ENCODE measurements at regions not wholly inside any gene's neighbourhood (a gene's known extent, or its start where the extent isn't known, plus 50 kb on each side); places are given as distances from the start of the nearest gene placed in this dataset.

GRCh38 chr2:217698691-217699090 lies 304.1 kb downstream of the TNS1 start:
- DNase-seq (ENCODE audit: insufficient read length, low spot score) (no peak), FAIRE-seq (no peak)
- TF ChIP-seq POU2F2 (IDR thresholded peaks at IDR 0.05; ENCODE audit: low read depth, low read length), result no peak
- no peak for TF ChIP-seq POLR2A (IDR thresholded peaks at IDR 0.05; ENCODE audit: low read depth, low read length)
- TF ChIP-seq TAF1 (IDR thresholded peaks at IDR 0.05; ENCODE audit: low read depth, low read length), result no peak
- no peak for TF ChIP-seq SPI1 (IDR thresholded peaks at IDR 0.05; ENCODE audit: low read depth, low read length)
- TF ChIP-seq PAX5 (IDR thresholded peaks at IDR 0.05; ENCODE audit: insufficient read depth, low read length, severe bottlenecking), result no peak
- no peak for TF ChIP-seq POLR2AphosphoS5 (IDR thresholded peaks at IDR 0.05; ENCODE audit: low read depth, low read length)

DNA sequence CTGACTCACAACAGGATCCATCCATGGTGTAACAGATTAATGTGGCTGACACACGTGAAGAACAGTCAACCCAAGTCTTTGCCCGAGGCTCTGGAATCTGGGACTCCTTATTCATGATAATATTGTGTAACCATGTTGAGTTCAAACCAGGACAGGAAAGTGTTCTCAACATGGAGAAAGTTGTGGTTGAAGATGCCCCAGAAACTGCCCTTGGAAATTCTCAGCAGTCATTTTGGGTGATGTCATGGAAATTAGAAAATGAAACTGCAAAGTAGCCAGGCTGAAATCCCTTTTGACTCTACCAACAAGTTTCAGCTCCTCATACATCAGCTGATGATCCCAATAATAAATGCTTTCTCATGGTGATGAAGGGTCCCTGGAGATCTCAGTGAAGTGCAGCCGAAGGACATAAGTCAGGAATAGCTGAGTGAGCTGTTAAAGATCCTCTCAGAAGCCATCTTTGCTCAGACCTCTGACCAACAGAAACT lies 307.7 kb downstream of the TNS1 start:
- no peak for DNase-seq (ENCODE audit: insufficient read length, low spot score)
- FAIRE-seq, result no peak
- TF ChIP-seq TAF1 (IDR thresholded peaks at IDR 0.05; ENCODE audit: low read depth, low read length) (no peak), POLR2AphosphoS5 (IDR thresholded peaks at IDR 0.05; ENCODE audit: low read depth, low read length) (no peak), POLR2A (IDR thresholded peaks at IDR 0.05; ENCODE audit: low read depth, low read length) (no peak), SPI1 (IDR thresholded peaks at IDR 0.05; ENCODE audit: low read depth, low read length) (no peak), PAX5 (IDR thresholded peaks at IDR 0.05; ENCODE audit: insufficient read depth, low read length, severe bottlenecking) (no peak), POU2F2 (IDR thresholded peaks at IDR 0.05; ENCODE audit: low read depth, low read length) (no peak)

DNA sequence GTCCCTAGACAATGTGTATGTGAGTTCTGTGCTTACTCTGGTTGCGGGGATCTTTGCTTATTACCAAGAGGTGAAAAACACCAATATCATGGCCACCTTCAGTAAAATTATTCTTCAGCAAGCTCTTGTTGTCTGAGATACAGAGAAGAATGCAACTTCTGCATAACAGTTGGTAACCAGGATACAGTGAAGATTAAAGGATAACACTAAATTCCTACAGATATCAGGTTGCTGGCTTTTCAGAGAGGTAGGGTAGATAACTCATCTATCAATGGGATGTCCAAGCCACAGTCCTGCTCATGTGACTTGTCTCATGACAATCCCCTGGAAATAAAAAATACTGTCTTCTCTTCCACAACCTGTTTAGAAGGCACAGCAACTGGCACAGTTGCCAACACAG lies 308.5 kb downstream of the TNS1 start:
- DNase-seq (ENCODE audit: insufficient read length, low spot score) (no peak), FAIRE-seq (no peak)
- TF ChIP-seq TAF1 (IDR thresholded peaks at IDR 0.05; ENCODE audit: low read depth, low read length), result no peak
- TF ChIP-seq PAX5 (IDR thresholded peaks at IDR 0.05; ENCODE audit: insufficient read depth, low read length, severe bottlenecking), result no peak
- no peak for TF ChIP-seq POU2F2 (IDR thresholded peaks at IDR 0.05; ENCODE audit: low read depth, low read length)
- TF ChIP-seq POLR2A (IDR thresholded peaks at IDR 0.05; ENCODE audit: low read depth, low read length), result no peak
- TF ChIP-seq SPI1 (IDR thresholded peaks at IDR 0.05; ENCODE audit: low read depth, low read length), result no peak
- no peak for TF ChIP-seq POLR2AphosphoS5 (IDR thresholded peaks at IDR 0.05; ENCODE audit: low read depth, low read length)

GRCh38 chr2:217693363-217693762 lies 309.4 kb downstream of the TNS1 start:
- no peak for FAIRE-seq
- TF ChIP-seq POLR2A (IDR thresholded peaks at IDR 0.05; ENCODE audit: low read depth, low read length) (no peak), TAF1 (IDR thresholded peaks at IDR 0.05; ENCODE audit: low read depth, low read length) (no peak)

GRCh38 chr2:217691920-217692666 lies 310.7 kb downstream of the TNS1 start:
- FAIRE-seq (no peak), DNase-seq (ENCODE audit: insufficient read length, low spot score) (no peak)
- TF ChIP-seq SPI1 (IDR thresholded peaks at IDR 0.05; ENCODE audit: low read depth, low read length), result no peak

More at GRCh38 chr2:217693363-217693762, 309.4 kb downstream of the TNS1 start:
- DNase-seq (ENCODE audit: insufficient read length, low spot score), result no peak

- TF ChIP-seq POU2F2 (IDR thresholded peaks at IDR 0.05; ENCODE audit: low read depth, low read length) (no peak), POLR2A (IDR thresholded peaks at IDR 0.05; ENCODE audit: low read depth, low read length) (no peak), SPI1 (IDR thresholded peaks at IDR 0.05; ENCODE audit: low read depth, low read length) (no peak), PAX5 (IDR thresholded peaks at IDR 0.05; ENCODE audit: insufficient read depth, low read length, severe bottlenecking) (no peak), TAF1 (IDR thresholded peaks at IDR 0.05; ENCODE audit: low read depth, low read length) (no peak), POLR2AphosphoS5 (IDR thresholded peaks at IDR 0.05; ENCODE audit: low read depth, low read length) (no peak)
- FAIRE-seq (no peak), DNase-seq (ENCODE audit: insufficient read length, low spot score) (no peak)
Observed at GRCh38 chr2:217691516-217691915, 311.3 kb downstream of the TNS1 start.

DNA sequence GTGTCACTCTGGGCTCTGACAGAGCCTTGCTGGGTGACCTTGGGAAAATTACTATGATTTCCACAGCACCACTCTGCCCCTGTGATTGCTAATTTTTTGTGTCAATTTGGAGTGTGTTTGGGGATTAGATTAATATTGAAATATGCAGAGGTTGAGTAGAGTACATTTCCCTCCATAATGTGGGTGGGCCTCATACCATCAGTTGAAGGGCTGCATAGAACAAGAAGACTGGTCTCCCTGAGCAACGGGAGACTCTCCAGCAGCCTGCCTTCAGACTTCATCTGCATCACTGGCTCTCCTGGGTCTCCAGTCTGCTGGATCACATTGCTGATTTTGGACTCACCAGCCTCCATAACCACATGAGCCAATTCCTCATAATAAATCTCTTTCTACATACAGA lies 313.7 kb downstream of the TNS1 start:
- no peak for DNase-seq (ENCODE audit: insufficient read length, low spot score)
- TF ChIP-seq POLR2A (IDR thresholded peaks at IDR 0.05; ENCODE audit: low read depth, low read length) (no peak), POU2F2 (IDR thresholded peaks at IDR 0.05; ENCODE audit: low read depth, low read length) (no peak), PAX5 (IDR thresholded peaks at IDR 0.05; ENCODE audit: insufficient read depth, low read length, severe bottlenecking) (no peak), SPI1 (IDR thresholded peaks at IDR 0.05; ENCODE audit: low read depth, low read length) (no peak), TAF1 (IDR thresholded peaks at IDR 0.05; ENCODE audit: low read depth, low read length) (no peak), POLR2AphosphoS5 (IDR thresholded peaks at IDR 0.05; ENCODE audit: low read depth, low read length) (no peak)
- FAIRE-seq, result no peak

DNA sequence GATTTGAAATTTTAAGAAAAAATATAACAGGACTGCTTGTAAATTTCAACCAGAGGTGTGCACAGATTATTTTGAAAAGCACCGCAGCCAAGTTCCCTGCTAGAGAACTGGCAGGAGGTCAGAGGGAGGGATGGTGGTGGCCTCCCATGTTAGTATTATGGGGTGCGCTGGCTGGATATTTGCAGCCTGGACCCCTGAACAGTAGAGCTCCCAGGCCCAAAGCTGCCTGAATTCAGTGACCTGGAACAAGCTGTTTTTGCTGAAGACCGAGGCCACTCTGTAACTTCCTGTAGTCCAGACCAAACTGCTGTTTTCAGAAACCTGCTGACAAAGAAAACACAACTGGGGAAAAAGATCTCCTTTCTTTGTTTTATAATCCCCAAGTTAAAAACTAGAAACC lies 314.3 kb downstream of the TNS1 start:
- FAIRE-seq, result no peak
- TF ChIP-seq POU2F2 (IDR thresholded peaks at IDR 0.05; ENCODE audit: low read depth, low read length) (no peak), POLR2A (IDR thresholded peaks at IDR 0.05; ENCODE audit: low read depth, low read length) (no peak), TAF1 (IDR thresholded peaks at IDR 0.05; ENCODE audit: low read depth, low read length) (no peak), SPI1 (IDR thresholded peaks at IDR 0.05; ENCODE audit: low read depth, low read length) (no peak), PAX5 (IDR thresholded peaks at IDR 0.05; ENCODE audit: insufficient read depth, low read length, severe bottlenecking) (no peak), POLR2AphosphoS5 (IDR thresholded peaks at IDR 0.05; ENCODE audit: low read depth, low read length) (no peak)
- no peak for DNase-seq (ENCODE audit: insufficient read length, low spot score)

DNA sequence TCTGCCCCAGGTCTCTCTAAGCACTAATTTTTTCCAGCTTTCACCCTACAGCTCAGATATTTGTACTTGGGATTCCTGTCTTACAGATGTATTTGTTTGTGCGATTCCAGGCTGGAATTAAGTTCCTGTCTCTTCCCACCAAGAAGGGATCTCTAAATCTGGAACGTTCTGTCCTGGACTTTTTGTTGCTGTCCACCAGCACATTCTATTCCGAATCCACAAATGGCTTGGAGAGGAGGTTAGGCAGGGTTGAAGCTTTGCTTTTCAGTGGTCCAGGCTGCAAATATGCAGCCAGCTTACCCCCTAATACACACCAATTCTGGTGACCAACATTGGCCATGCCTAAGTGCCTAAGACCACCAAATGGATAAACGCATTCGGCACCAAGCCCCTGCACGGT lies 315.0 kb downstream of the TNS1 start:
- DNase-seq (ENCODE audit: insufficient read length, low spot score) (no peak), FAIRE-seq (no peak)
- TF ChIP-seq PAX5 (IDR thresholded peaks at IDR 0.05; ENCODE audit: insufficient read depth, low read length, severe bottlenecking) (no peak), POU2F2 (IDR thresholded peaks at IDR 0.05; ENCODE audit: low read depth, low read length) (no peak), TAF1 (IDR thresholded peaks at IDR 0.05; ENCODE audit: low read depth, low read length) (no peak), POLR2A (IDR thresholded peaks at IDR 0.05; ENCODE audit: low read depth, low read length) (no peak), POLR2AphosphoS5 (IDR thresholded peaks at IDR 0.05; ENCODE audit: low read depth, low read length) (no peak), SPI1 (IDR thresholded peaks at IDR 0.05; ENCODE audit: low read depth, low read length) (no peak)

DNA sequence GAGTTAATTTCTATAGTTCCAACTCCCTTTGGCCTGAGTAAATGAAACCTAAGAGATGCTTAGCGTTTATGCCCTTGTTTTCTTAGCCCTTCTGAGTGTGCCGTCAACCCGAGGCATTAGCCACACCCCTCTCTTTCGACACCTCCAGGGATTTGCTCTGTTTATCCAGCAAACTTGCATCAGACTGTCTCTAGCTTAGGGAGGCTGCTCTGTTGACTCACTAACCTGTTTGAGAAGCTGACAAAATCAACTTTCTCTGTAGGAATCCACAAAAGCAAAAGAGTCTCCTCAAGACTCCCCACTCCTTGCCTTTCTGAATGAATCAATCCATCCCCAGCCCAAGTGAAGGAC lies 317.6 kb downstream of the TNS1 start:
- no peak for DNase-seq (ENCODE audit: insufficient read length, low spot score)
- FAIRE-seq, result no peak
- TF ChIP-seq SPI1 (IDR thresholded peaks at IDR 0.05; ENCODE audit: low read depth, low read length) (no peak), PAX5 (IDR thresholded peaks at IDR 0.05; ENCODE audit: insufficient read depth, low read length, severe bottlenecking) (no peak), POLR2AphosphoS5 (IDR thresholded peaks at IDR 0.05; ENCODE audit: low read depth, low read length) (no peak), POLR2A (IDR thresholded peaks at IDR 0.05; ENCODE audit: low read depth, low read length) (no peak), TAF1 (IDR thresholded peaks at IDR 0.05; ENCODE audit: low read depth, low read length) (no peak), POU2F2 (IDR thresholded peaks at IDR 0.05; ENCODE audit: low read depth, low read length) (no peak)
